ENCODE measurements at regions not wholly inside any gene's neighbourhood (a gene's known extent, or its start where the extent isn't known, plus 50 kb on each side); places are given as distances from the start of the nearest gene placed in this dataset.

GRCh38 chr13:74907788-74908187 is 574.2 kb downstream of the TBC1D4 start:
- DNase-seq (ENCODE audit: insufficient read length, low spot score) (no peak), FAIRE-seq (no peak)
- TF ChIP-seq POLR2A (IDR thresholded peaks at IDR 0.05; ENCODE audit: low read depth, low read length): no peak

GRCh38 chr13:74904556-74904955 is 577.4 kb downstream of the TBC1D4 start:
- FAIRE-seq (no peak), DNase-seq (ENCODE audit: insufficient read length, low spot score) (no peak)
- no peak for TF ChIP-seq POLR2A (IDR thresholded peaks at IDR 0.05; ENCODE audit: low read depth, low read length)

GRCh38 chr13:74895042-74895796 is 586.8 kb downstream of the TBC1D4 start:
- TF ChIP-seq POLR2A (IDR thresholded peaks at IDR 0.05; ENCODE audit: low read depth, low read length): no peak
- DNase-seq (ENCODE audit: insufficient read length, low spot score) (no peak), FAIRE-seq (no peak)

GRCh38 chr13:74892096-74892495 is 589.9 kb downstream of the TBC1D4 start:
- FAIRE-seq (no peak), DNase-seq (ENCODE audit: insufficient read length, low spot score) (no peak)
- TF ChIP-seq POLR2A (IDR thresholded peaks at IDR 0.05; ENCODE audit: low read depth, low read length): no peak

GRCh38 chr13:74891610-74892009 is 590.4 kb downstream of the TBC1D4 start:
- TF ChIP-seq POLR2A (IDR thresholded peaks at IDR 0.05; ENCODE audit: low read depth, low read length): no peak
- FAIRE-seq (peak; percentile 89), DNase-seq (ENCODE audit: insufficient read length, low spot score) (no peak)

GRCh38 chr13:74889321-74889720 is 592.6 kb downstream of the TBC1D4 start:
- DNase-seq (ENCODE audit: insufficient read length, low spot score) (no peak), FAIRE-seq (no peak)
- no peak for TF ChIP-seq POLR2A (IDR thresholded peaks at IDR 0.05; ENCODE audit: low read depth, low read length)

DNA sequence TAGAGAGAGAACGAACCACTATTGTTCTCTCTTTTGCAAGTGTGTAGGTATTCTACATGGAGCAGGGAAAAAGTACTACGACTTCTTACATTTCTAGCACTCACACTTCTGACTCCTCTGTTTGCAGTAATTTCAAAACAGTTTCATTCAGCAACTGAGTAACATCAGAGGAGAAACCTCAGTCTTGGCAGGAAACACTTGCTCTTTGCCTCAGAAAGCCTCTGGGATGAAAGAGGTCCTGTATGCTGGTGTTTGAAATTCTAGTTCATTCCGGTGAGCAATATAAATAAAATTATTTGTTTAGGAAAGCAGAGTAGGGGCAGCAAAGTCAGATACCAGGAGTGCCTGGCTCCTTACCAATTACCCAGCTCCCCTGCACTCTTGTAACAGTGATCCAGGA is 595.5 kb downstream of the TBC1D4 start:
- no peak for TF ChIP-seq POLR2A (IDR thresholded peaks at IDR 0.05; ENCODE audit: low read depth, low read length)
- no peak for DNase-seq (ENCODE audit: insufficient read length, low spot score)
- FAIRE-seq: no peak

DNA sequence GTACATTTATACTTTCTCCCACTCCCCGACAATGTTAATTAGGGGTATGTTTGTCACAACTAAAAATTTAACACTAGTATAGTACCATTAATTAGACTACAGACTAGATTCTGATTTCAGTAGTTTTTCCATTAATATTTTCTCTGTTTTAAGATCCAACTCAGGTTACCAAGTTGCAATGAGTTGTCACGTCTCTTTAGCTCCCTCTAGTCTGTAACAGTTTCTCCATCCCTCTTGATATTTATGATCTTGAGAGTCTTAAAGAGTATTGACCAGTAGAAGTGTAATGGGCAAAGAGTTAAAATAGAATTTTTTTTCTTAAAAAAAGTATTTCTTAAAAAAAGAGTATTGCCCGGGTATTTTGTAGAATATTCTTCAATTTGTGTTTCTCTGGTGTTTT is 598.1 kb downstream of the TBC1D4 start:
- FAIRE-seq (no peak), DNase-seq (ENCODE audit: insufficient read length, low spot score) (no peak)
- no peak for TF ChIP-seq POLR2A (IDR thresholded peaks at IDR 0.05; ENCODE audit: low read depth, low read length)

GRCh38 chr13:74871369-74872070 is 610.4 kb downstream of the TBC1D4 start:
- no peak for TF ChIP-seq POLR2A (IDR thresholded peaks at IDR 0.05; ENCODE audit: low read depth, low read length)
- FAIRE-seq (peak; percentile 33), DNase-seq (ENCODE audit: insufficient read length, low spot score) (no peak)

- DNase-seq (ENCODE audit: insufficient read length, low spot score) (no peak), FAIRE-seq (no peak)
- TF ChIP-seq POLR2A (IDR thresholded peaks at IDR 0.05; ENCODE audit: low read depth, low read length): no peak
These were observed 611.1 kb downstream of the TBC1D4 start for GRCh38 chr13:74870865-74871264.

DNA sequence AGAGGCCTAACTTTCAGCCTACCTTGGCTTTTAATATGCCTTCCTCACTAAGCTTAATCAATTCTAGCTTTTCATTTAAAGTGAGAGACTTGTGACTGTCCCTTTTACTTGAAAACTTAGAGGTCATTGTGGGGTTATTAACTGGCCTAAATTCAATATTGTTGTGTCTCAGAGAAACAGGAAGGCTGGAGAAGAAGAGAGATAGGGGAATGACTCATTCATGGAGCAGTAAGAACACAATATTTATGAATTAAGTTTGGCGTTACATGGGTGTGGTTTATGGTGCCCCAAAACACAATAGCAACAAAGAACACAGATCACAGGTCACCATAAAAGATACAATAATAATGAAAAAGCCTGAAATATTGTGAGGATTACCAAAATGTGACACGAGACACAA is 612.1 kb downstream of the TBC1D4 start:
- FAIRE-seq (peak; percentile 78), DNase-seq (ENCODE audit: insufficient read length, low spot score) (no peak)
- no peak for TF ChIP-seq POLR2A (IDR thresholded peaks at IDR 0.05; ENCODE audit: low read depth, low read length)

GRCh38 chr13:74868049-74868448 is 613.9 kb downstream of the TBC1D4 start:
- DNase-seq (ENCODE audit: insufficient read length, low spot score) (no peak), FAIRE-seq (no peak)
- TF ChIP-seq POLR2A (IDR thresholded peaks at IDR 0.05; ENCODE audit: low read depth, low read length): no peak

- TF ChIP-seq POLR2A (IDR thresholded peaks at IDR 0.05; ENCODE audit: low read depth, low read length): no peak
- FAIRE-seq (no peak), DNase-seq (ENCODE audit: insufficient read length, low spot score) (no peak)
These were observed 614.5 kb downstream of the TBC1D4 start for GRCh38 chr13:74867460-74867859.

DNA sequence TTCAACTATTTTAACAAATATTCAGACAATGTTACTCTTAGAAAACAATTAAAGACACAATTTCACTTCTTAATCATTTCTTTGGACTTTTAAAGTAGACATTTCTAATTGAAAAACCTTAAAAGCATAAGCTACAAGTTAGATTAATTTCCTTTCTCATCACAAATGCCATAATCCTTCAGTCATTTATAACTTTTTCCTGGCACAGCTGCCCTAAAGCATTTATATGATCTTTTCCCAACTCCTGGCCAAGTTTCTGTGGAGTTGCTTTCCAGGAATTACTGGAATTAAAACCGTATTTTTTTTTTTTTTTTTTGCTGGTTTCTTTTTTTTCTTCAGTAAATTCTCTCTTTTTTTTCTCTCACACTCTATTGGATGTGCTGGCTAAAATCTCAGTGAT is 615.9 kb downstream of the TBC1D4 start:
- TF ChIP-seq POLR2A (IDR thresholded peaks at IDR 0.05; ENCODE audit: low read depth, low read length): no peak
- DNase-seq (ENCODE audit: insufficient read length, low spot score): no peak
- FAIRE-seq: no peak

- FAIRE-seq (no peak), DNase-seq (ENCODE audit: insufficient read length, low spot score) (no peak)
- no peak for TF ChIP-seq POLR2A (IDR thresholded peaks at IDR 0.05; ENCODE audit: low read depth, low read length)
These were observed 616.3 kb downstream of the TBC1D4 start for GRCh38 chr13:74865656-74866055.
